Adrenal gland (tissue), 9 donors: ENCODE measurements at regions not wholly inside any gene's neighbourhood (a gene's known extent, or its start where the extent isn't known, plus 50 kb on each side); places are given as distances from the start of the nearest gene placed in this dataset.

Experiments
- DNase-seq, 7 donors: peaks; one replicate each; pipeline ENCODE4 v3.0.0-alpha.2; 2019 to 2020
- H3K27ac ChIP-seq, 5 donors: fragments of 200-600 bp; sonication (generic) in 4 of 5; 1 replicate in 3 of 5; 2 replicates in 2 of 5; pipeline versions ENCODE4 v1.5.1 to v1.8.0; 2016 to 2020; ENCODE audit warnings: mild to moderate bottlenecking in 1 of 5
- H3K27me3 ChIP-seq: fragments of 200-600 bp; 2 replicates; pipeline ENCODE4 v1.8.0; 2021
- H3K36me3 ChIP-seq, 2 donors: fragments of 200-600 bp; replicated peaks in 1 of 2; 1 replicate in 1 of 2; 2 replicates in 1 of 2; pipeline versions ENCODE4 v1.5.1 to v1.8.0; 2018 to 2022
- H3K4me1 ChIP-seq, 2 donors: fragments of 200-600 bp; replicated peaks in 1 of 2; 1 replicate in 1 of 2; 2 replicates in 1 of 2; pipeline versions ENCODE4 v1.5.1 to v1.8.0; 2018 to 2021
- H3K4me3 ChIP-seq, 4 donors: fragments of 200-600 bp; sonication (generic) in 3 of 4; one replicate each; pipeline ENCODE4 v1.5.1; 2016 to 2018
- H3K9me3 ChIP-seq, 3 donors: fragments of 200-600 bp; sonication (generic) in 1 of 3; replicated peaks in 1 of 3; 1 replicate in 2 of 3; 2 replicates in 1 of 3; pipeline versions ENCODE4 v1.5.1 to v1.8.0; 2016 to 2021
- POLR2A ChIP-seq, 2 donors: fragments of 450-650 bp; IDR thresholded peaks; one replicate each; pipeline ENCODE4 v1.6.1; 2017; ENCODE audit warnings: antibody characterized with exemption in 2 of 2, mild to moderate bottlenecking in 2 of 2, moderate library complexity in 1 of 2
- WGBS, 4 donors: extraction: QIAGEN DNeasy Blood & Tissue Kit in 2 of 4; methylation state at CpG; one replicate each; pipeline versions ENCODE4 v1.1.5 to v1.1.7; 2013 to 2017; 5-methylcytosine and 5-hydroxymethylcytosine counted together
- intact Hi-C, 2 donors: fragments of 100-400 bp; cut with DNase I; formaldehyde crosslinking; loops; one replicate each; pipeline versions ENCODE4 v1.14.1 to v1.15.0; 2022 to 2023
- TF ChIP-seq, protein P1 (sequence below), 6 experiments: fragments of 450-650 bp in 4 of 6; fragments of 200-600 bp in 2 of 6; sonication (generic) in 1 of 6; IDR thresholded peaks; 1 replicate in 5 of 6; 2 replicates in 1 of 6; pipeline versions ENCODE4 v1.5.1 to v1.8.0; 2016 to 2021; ENCODE audit warnings: antibody characterized with exemption in 6 of 6, mild to moderate bottlenecking in 2 of 6, moderate library complexity in 1 of 6
- donor health status: healthy with polysubstance abuse.
- donor health status: Bipolar disorder and iron deficiency.
- donor health status: DM: yes; HTN: yes; CAD: no.
- donor health status: DM: no; HTN: no; CAD: no.
- donor health status: DM: no; HTN: no; CAD: no.

DNA sequence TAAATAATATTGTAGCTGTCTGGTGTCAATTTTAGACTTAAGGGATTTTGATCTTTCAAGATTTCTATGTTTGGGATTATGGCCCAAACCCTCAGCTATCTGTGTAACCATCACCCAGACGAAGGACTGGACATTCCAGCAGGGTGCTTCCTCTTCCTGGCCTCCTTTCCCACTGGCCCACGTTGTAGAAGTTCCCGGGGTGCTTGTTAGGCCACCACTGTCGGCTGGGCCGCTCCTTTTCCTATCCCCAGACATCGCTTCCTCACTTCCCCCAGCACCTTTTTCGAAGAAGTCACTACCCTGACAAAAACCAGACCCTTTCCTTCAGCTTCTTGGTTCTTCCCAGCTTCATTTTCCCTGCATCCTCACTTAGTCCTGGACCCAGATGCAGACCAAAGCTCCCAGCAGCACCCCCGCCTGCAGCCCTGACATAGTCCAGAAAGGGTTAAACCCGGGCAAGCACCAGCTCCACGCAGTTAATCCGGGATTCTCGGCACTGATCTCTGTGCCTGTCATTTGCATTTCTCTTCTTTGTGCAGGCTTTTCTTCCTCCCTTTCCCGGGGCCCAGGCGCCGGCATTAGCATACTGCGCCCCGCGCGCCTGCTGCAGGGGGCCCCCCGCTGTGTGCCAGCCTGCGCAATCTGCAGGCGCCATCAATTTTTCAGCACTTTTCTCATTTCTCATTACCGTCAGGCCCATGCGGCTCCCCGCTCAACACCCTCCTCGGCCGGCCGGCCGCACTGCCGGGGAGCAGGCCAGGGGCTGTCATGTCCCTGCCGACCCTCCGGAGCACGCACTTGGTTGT, 90.6 kb downstream of the ZNF621 start:
- no peak overlapping the region for H3K27ac ChIP-seq
- no peak overlapping the region for H3K4me3 ChIP-seq
- no peaks in the 10 kb centered on the region for H3K4me1 ChIP-seq
- no peak for TF ChIP-seq POLR2A (IDR thresholded peaks at IDR 0.05)
- TF ChIP-seq, protein P1, sequence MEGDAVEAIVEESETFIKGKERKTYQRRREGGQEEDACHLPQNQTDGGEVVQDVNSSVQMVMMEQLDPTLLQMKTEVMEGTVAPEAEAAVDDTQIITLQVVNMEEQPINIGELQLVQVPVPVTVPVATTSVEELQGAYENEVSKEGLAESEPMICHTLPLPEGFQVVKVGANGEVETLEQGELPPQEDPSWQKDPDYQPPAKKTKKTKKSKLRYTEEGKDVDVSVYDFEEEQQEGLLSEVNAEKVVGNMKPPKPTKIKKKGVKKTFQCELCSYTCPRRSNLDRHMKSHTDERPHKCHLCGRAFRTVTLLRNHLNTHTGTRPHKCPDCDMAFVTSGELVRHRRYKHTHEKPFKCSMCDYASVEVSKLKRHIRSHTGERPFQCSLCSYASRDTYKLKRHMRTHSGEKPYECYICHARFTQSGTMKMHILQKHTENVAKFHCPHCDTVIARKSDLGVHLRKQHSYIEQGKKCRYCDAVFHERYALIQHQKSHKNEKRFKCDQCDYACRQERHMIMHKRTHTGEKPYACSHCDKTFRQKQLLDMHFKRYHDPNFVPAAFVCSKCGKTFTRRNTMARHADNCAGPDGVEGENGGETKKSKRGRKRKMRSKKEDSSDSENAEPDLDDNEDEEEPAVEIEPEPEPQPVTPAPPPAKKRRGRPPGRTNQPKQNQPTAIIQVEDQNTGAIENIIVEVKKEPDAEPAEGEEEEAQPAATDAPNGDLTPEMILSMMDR (IDR thresholded peaks at IDR 0.05), result no peak
- WGBS, 4 donors, result 29 to 31% (median 30%) methylated on average over 33 of the region's 33 CpGs
- H3K27me3 ChIP-seq, result peaks cover 11% of the 10 kb centered on the region
- no peaks in the 10 kb centered on the region for H3K9me3 ChIP-seq
- no peaks in the 10 kb centered on the region for H3K36me3 ChIP-seq
- intact Hi-C loops, result no loop called here
- no peak for DNase-seq

DNA sequence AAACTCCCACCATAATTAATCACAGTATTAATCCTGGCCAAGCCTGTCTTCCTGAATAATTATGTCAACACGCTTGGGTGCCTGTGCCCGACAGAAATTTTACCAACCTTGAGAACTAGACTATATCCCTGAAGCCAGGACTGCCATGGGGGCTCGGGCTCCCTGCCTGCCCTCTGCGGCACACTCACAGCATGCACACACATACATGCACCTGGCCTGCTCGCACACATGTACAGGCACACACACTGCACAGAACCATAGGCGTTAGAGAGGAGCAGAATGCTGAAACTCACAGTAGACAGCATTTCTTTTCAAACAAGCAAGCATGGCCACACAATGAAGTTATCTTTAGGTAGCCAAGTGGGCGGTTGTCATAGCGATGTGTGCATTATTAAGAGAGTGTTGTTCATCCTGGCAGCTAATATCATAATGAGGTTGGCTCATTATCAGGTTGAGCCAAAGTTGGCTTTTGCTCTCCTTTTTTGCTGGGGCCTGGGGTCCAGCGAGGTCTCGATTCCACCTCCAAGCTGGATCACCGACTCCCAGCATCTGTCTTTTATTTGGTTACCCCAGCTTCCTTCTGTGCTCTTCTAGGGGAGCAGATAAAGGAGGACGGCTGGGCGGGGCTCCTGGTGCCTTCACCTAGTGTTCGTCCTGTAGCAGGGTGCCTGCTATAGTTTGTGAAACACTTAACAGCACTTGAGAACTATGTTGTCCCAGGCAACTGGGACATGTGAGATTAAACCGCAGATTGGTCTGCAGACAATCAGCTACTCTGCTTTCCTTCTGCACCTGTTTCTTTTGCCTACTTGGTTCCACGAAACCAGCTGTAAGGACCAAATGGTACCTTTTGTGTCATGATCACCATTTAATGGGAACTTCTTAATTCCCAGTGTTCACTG, 91.4 kb downstream of the ZNF621 start:
- Histone ChIP-seq H3K4me1 (no peaks in the 10 kb centered on the region), H3K36me3 (no peaks in the 10 kb centered on the region), H3K9me3 (no peaks in the 10 kb centered on the region), H3K27me3 (peaks cover 11% of the 10 kb centered on the region), H3K27ac (no peak overlapping the region), H3K4me3 (no peak overlapping the region)
- WGBS, 4 donors, result 71 to 80% (median 78%) methylated on average over 14 to 16 of the region's 16 CpGs
- no peak for TF ChIP-seq POLR2A (IDR thresholded peaks at IDR 0.05)
- TF ChIP-seq, protein P1 (IDR thresholded peaks at IDR 0.05), result no peak
- DNase-seq, result no peak
- intact Hi-C loops, result no loop called here

DNA sequence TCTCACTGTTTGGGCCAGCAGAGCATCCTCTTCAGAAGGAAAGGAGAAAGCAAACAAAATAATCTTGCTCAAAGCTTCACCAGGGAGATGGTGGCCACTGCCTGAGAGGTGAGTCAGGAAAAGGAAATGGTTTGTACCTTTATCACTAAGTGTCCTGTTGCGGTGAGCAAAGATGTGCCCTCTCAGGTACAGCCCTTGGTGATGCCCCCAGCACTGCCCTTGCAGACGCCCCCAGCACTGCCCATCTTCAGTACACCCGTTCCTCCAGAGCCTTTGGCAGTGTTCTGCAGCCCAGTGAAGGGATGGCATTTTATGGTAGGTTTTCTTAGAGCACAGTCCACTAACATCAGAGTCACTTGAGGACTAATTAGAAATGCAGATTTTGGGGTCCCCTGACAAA, 92.3 kb downstream of the ZNF621 start:
- 73 to 85% (median 79%) methylated on average over 3 of the region's 3 CpGs for whole genome bisulfite sequencing, 4 donors
- H3K27ac ChIP-seq, result no peak overlapping the region
- H3K36me3 ChIP-seq, result no peaks in the 10 kb centered on the region
- H3K4me3 ChIP-seq, result no peak overlapping the region
- no peaks in the 10 kb centered on the region for H3K9me3 ChIP-seq
- intact Hi-C loops, result no loop called here
- peaks cover 11% of the 10 kb centered on the region for H3K27me3 ChIP-seq
- H3K4me1 ChIP-seq, result no peaks in the 10 kb centered on the region
- no peak for TF ChIP-seq POLR2A (IDR thresholded peaks at IDR 0.05)
- TF ChIP-seq, protein P1 (IDR thresholded peaks at IDR 0.05), result no peak
- DNase-seq, result no peak

DNA sequence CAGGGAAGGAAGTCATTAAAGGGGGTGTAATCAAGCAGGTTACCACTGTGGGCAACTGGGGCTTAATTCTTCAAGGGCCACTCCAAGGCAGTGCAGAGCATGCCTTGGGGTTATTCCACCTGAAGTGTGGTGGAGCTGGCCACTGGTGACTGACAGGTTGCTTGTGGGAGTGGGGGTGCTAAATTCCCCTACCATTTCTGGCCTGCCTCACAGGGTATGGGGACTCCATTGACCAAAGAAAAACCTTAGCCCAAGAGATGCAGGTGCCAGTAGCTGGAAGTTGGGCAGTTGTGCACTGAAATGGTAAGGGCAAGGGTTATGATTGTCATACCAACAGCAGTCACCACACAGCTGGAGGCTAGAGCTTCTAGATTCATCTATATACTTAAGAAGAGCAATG, 93.4 kb downstream of the ZNF621 start:
- Histone ChIP-seq H3K4me1 (no peaks in the 10 kb centered on the region), H3K9me3 (no peaks in the 10 kb centered on the region), H3K27ac (no peak overlapping the region), H3K36me3 (no peaks in the 10 kb centered on the region), H3K27me3 (peaks cover 11% of the 10 kb centered on the region), H3K4me3 (no peak overlapping the region)
- TF ChIP-seq POLR2A (IDR thresholded peaks at IDR 0.05), result no peak
- TF ChIP-seq, protein P1 (IDR thresholded peaks at IDR 0.05), result no peak
- intact Hi-C loops, result no loop called here
- DNase-seq, result no peak
